HepG2 (cell line): ENCODE measurements at regions not wholly inside any gene's neighbourhood (a gene's known extent, or its start where the extent isn't known, plus 50 kb on each side); places are given as distances from the start of the nearest gene placed in this dataset.

Source experiments
- ATAC-seq: fragments of 200-7000 bp; cut with Tn5 transposase; 3 replicates; pipeline ENCODE4 v1.9.1; 2020; ENCODE audit warnings: mild to moderate bottlenecking, moderate library complexity
- BruUV-seq: library from RNA; stranded (reverse); fragments of 400-500 nt; replicated peaks from 2 replicates; lab custom pipeline; 2021; lab: Mats Ljungman, UMichigan
- CTCF ChIA-PET: fragments of 300-600 bp; formaldehyde crosslinking; extraction: SDS; loops from one replicate; lab custom pipeline; 2021; ENCODE audit warnings: low total read pairs, inconsistent platforms, low intra/inter-chr PET ratio; lab: Yijun Ruan, JAX
- POLR2A ChIA-PET: fragments of 350-600 bp; sonication (Branson Sonifier 250); formaldehyde crosslinking; loops from one replicate; lab custom pipeline; 2020; ENCODE audit warnings: antibody characterized with exemption, inconsistent platforms; lab: Yijun Ruan, JAX
- DNase-seq: peaks from one replicate; pipeline ENCODE4 v3.0.0-alpha.2; 2015; ENCODE audit warnings: low spot score
- FAIRE-seq: peaks from 3 replicates; lab custom pipeline; 2011; peaks lifted over from hg19 to GRCh38; lab: Jason Lieb, UNC
- H2AFZ ChIP-seq: one replicate; pipeline ENCODE4 v1.6.1; 2011; ENCODE audit warnings: low read length, inconsistent platforms
- H3K27ac ChIP-seq: fragments of 300-600 bp; 3 replicates; pipeline ENCODE4 v1.8.0; 2011; ENCODE audit warnings: mixed run types, mild to moderate bottlenecking, mixed read lengths, low read length, inconsistent platforms; ENCODE audit not compliant: insufficient read depth; ENCODE audit errors: extremely low read length
- H3K27me3 ChIP-seq, 2 experiments: fragments of 200-600 bp in 1 of 2; 2 replicates in 1 of 2; 3 replicates in 1 of 2; pipeline versions ENCODE4 v1.6.0 to v1.8.0; 2011; ENCODE audit warnings: low read length in 2 of 2, mild to moderate bottlenecking in 2 of 2, moderate library complexity in 2 of 2, inconsistent platforms in 1 of 2; ENCODE audit not compliant: insufficient read depth in 2 of 2, control insufficient read depth in 1 of 2
- H3K36me3 ChIP-seq, 2 experiments: fragments of 200-600 bp in 1 of 2; replicated peaks in 1 of 2; 2 replicates in 1 of 2; 3 replicates in 1 of 2; pipeline versions ENCODE4 v1.5.1 to v1.8.0; 2011; ENCODE audit warnings: low read length in 2 of 2, inconsistent platforms in 1 of 2; ENCODE audit not compliant: insufficient read depth in 2 of 2, control insufficient read depth in 1 of 2
- H3K4me1 ChIP-seq: 2 replicates; pipeline ENCODE4 v1.5.1; 2012; ENCODE audit warnings: low read length, inconsistent platforms; ENCODE audit not compliant: insufficient read depth
- H3K4me2 ChIP-seq: 2 replicates; pipeline ENCODE4 v1.6.0; 2011; ENCODE audit warnings: low read depth, low read length, inconsistent platforms
- H3K4me3 ChIP-seq, 3 experiments: fragments of 200-600 bp in 1 of 3; sonication (generic), shearing (Covaris generic) in 1 of 3; replicated peaks in 1 of 3; 2 replicates each; pipeline ENCODE4 v1.5.1; 2011 to 2016; ENCODE audit warnings: low read length in 3 of 3, inconsistent platforms in 2 of 3, low read depth in 2 of 3, mild to moderate bottlenecking in 2 of 3, control low read depth in 1 of 3, mixed read lengths in 1 of 3; ENCODE audit not compliant: insufficient read depth in 1 of 3
- H3K79me2 ChIP-seq: one replicate; pipeline ENCODE4 v1.6.1; 2011; ENCODE audit warnings: low read length, inconsistent platforms; ENCODE audit not compliant: insufficient read depth
- H3K9ac ChIP-seq: 2 replicates; pipeline ENCODE4 v1.6.0; 2011; ENCODE audit warnings: mild to moderate bottlenecking, low read depth, low read length, inconsistent platforms; ENCODE audit not compliant: insufficient read depth
- H3K9me3 ChIP-seq: 2 replicates; pipeline ENCODE4 v1.5.1; 2012; ENCODE audit warnings: mild to moderate bottlenecking, low read length
- H4K20me1 ChIP-seq: 2 replicates; pipeline ENCODE4 v1.6.0; 2011; ENCODE audit warnings: inconsistent platforms, mild to moderate bottlenecking, low read length, moderate library complexity; ENCODE audit not compliant: insufficient read depth
- IRX3 ChIP-seq: sonication (generic); formaldehyde crosslinking; IDR thresholded peaks from 2 replicates; pipeline ENCODE4 v1.8.1; 2023; ENCODE audit warnings: mild to moderate bottlenecking, low read depth, missing genetic modification reagents, borderline replicate concordance
- RXRA ChIP-seq: sonication (generic); formaldehyde crosslinking; IDR thresholded peaks from 2 replicates; pipeline ENCODE4 v1.5.1; 2020; ENCODE audit warnings: missing genetic modification reagents
- ZFYVE20 ChIP-seq: sonication (generic); formaldehyde crosslinking; IDR thresholded peaks from 2 replicates; pipeline ENCODE4 v1.8.0; 2023; ENCODE audit warnings: low read depth, mild to moderate bottlenecking, moderate library complexity, missing genetic modification reagents, borderline replicate concordance
- ZNF10 ChIP-seq: sonication (generic); formaldehyde crosslinking; IDR thresholded peaks from 2 replicates; pipeline ENCODE4 v1.4.0; 2020; ENCODE audit warnings: mild to moderate bottlenecking, low read depth, missing genetic modification reagents, borderline replicate concordance
- WGBS: methylation state at CpG from one replicate; pipeline ENCODE4 v1.1.6; 2017; ENCODE audit warnings: low lambda C conversion rate; 5-methylcytosine and 5-hydroxymethylcytosine counted together
- in situ Hi-C: cut with HindIII; loops from 2 replicates; pipeline ENCODE4 v1.10.0; 2017; ENCODE audit warnings: low pct_unique_long_range_greater_than_20kb; ENCODE audit not compliant: extremely low pct_ligation_motif_present
- intact Hi-C: fragments of 100-400 bp; cut with micrococcal nuclease; formaldehyde crosslinking; loops from one replicate; pipeline ENCODE4 v1.10.0; 2022; ENCODE audit not compliant: unreplicated experiment
- TF ChIP-seq, protein P1 (sequence below): sonication (generic); formaldehyde crosslinking; IDR thresholded peaks from 2 replicates; pipeline ENCODE4 v1.9.0; 2021; ENCODE audit warnings: missing genetic modification reagents, mild to moderate bottlenecking, borderline replicate concordance
- TF ChIP-seq, protein P2 (sequence below): sonication (generic); formaldehyde crosslinking; IDR thresholded peaks from 2 replicates; pipeline ENCODE4 v1.8.0; 2022; ENCODE audit warnings: missing genetic modification reagents, mild to moderate bottlenecking, borderline replicate concordance

DNA sequence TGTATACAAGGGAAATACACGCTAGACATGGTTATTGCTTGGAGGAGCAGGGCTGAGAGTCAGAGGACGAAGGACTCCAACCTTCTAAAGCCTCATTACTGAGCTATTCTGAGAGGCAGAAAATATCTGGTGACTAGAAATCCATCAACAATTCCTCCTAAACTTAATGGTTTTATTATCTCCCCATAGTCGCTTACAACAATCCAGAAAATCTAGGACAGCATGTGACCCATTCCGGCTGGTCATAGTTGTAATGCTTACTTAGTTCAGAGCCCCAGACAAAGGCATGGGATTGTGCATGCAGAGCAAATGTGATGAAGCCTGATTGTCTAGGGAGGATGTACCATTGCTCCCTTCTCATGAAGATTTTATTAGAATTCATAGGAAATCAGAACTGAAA, 114.5 kb upstream of the PLXNA2 start:
- FAIRE-seq (no peak), ATAC-seq (no peak), DNase-seq (no peak)
- Histone ChIP-seq H3K36me3 (no peaks in the 10 kb centered on the region), H3K4me1 (no peaks in the 10 kb centered on the region), H3K9me3 (no peaks in the 10 kb centered on the region), H2AFZ (no peak overlapping the region), H3K79me2 (no peaks in the 10 kb centered on the region), H4K20me1 (no peaks in the 10 kb centered on the region), H3K4me2 (no peak overlapping the region), H3K27me3 (no peaks in the 10 kb centered on the region), H3K9ac (no peak overlapping the region), H3K27ac (no peak overlapping the region), H3K4me3 (no peak overlapping the region)
- CTCF ChIA-PET, result no interaction called here
- in situ Hi-C loops (no loop called here), intact Hi-C loops (loop anchor here (10.0 kb wide), 1 partner anchor 996 kb away; no protein-coding TSS in a partner anchor)
- WGBS, result 32% methylated on average over 4 of the region's 4 CpGs
- TF ChIP-seq, protein P1, sequence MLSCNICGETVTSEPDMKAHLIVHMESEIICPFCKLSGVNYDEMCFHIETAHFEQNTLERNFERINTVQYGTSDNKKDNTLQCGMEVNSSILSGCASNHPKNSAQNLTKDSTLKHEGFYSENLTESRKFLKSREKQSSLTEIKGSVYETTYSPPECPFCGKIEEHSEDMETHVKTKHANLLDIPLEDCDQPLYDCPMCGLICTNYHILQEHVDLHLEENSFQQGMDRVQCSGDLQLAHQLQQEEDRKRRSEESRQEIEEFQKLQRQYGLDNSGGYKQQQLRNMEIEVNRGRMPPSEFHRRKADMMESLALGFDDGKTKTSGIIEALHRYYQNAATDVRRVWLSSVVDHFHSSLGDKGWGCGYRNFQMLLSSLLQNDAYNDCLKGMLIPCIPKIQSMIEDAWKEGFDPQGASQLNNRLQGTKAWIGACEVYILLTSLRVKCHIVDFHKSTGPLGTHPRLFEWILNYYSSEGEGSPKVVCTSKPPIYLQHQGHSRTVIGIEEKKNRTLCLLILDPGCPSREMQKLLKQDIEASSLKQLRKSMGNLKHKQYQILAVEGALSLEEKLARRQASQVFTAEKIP (CRISPR knock-in tag), result no peak
- POLR2A ChIA-PET, result no interaction called here
- BruUV-seq, result no TSS peak

DNA sequence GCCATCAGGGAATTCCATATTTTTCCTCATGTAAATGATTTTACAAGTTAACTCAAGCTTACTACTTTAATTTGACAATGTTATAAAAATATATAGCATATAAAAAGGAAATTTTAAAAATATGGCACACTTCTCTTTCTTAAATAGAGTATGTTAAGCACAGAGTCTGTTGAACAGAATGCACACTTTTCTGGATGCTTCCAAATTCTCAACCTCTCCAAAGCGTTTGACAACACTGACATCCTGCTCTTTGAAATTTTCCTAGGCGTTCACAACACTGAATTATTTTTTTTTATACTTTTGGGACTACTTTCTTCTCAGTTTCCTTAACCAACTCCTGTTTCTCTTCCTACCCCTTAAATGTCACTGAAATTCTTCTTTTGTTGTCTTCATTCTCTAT, 117.8 kb upstream of the PLXNA2 start:
- no peaks in the 10 kb centered on the region for H3K27me3 ChIP-seq
- no TSS peak for BruUV-seq
- TF ChIP-seq ZFYVE20 (no peak), ZNF10 (CRISPR knock-in tag) (no peak), IRX3 (no peak), RXRA (CRISPR knock-in tag) (no peak)
- TF ChIP-seq, protein P2, sequence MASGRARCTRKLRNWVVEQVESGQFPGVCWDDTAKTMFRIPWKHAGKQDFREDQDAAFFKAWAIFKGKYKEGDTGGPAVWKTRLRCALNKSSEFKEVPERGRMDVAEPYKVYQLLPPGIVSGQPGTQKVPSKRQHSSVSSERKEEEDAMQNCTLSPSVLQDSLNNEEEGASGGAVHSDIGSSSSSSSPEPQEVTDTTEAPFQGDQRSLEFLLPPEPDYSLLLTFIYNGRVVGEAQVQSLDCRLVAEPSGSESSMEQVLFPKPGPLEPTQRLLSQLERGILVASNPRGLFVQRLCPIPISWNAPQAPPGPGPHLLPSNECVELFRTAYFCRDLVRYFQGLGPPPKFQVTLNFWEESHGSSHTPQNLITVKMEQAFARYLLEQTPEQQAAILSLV (CRISPR knock-in tag), result no peak
- 3% methylated on average over 2 of the region's 2 CpGs for WGBS
- H3K36me3 ChIP-seq, result no peaks in the 10 kb centered on the region
- H4K20me1 ChIP-seq, result no peaks in the 10 kb centered on the region
- no peak overlapping the region for H3K9ac ChIP-seq
- CTCF ChIA-PET, result no interaction called here
- no peak overlapping the region for H3K4me2 ChIP-seq
- ATAC-seq (no peak), FAIRE-seq (no peak), DNase-seq (no peak)
- in situ Hi-C loops (no loop called here), intact Hi-C loops (no loop called here)
- H3K4me1 ChIP-seq, result no peaks in the 10 kb centered on the region
- H3K79me2 ChIP-seq, result no peaks in the 10 kb centered on the region
- POLR2A ChIA-PET, result no interaction called here
- no peaks in the 10 kb centered on the region for H3K9me3 ChIP-seq
- H3K27ac ChIP-seq, result no peak overlapping the region
- H2AFZ ChIP-seq, result no peak overlapping the region
- H3K4me3 ChIP-seq, result no peak overlapping the region
